ENCODE measurements at regions not wholly inside any gene's neighbourhood (a gene's known extent, or its start where the extent isn't known, plus 50 kb on each side); places are given as distances from the start of the nearest gene placed in this dataset.

GRCh38 chr9:95788021-95788420 lies 87.5 kb upstream of the ERCC6L2 start:
- H3K27ac ChIP-seq (ENCODE audit: low read depth, low read length), result no peak overlapping the region
- peaks cover 17% of the 10 kb centered on the region for H3K4me1 Mint-ChIP-seq

DNA sequence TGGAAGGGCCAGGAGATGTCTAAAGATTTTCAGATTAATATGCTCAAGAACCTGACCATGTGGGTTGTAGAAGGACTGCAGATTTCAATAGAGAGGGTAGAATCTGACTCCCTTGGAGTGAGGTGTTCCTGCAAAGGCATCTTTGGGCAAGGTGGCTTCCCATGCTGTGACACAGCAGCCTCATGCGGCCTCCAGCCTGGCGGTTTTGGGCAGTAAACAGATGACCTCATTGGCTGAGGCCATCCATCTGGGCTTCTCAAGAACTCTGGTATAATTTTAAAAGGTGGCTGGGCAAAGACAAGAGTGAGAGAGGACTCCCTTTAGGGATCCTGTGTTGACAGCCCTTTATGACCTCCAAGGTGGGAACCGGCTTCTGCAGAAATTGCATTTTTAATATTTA lies 90.3 kb upstream of the ERCC6L2 start:
- no peak for DNase-seq
- Mint-ChIP-seq H3K27ac (no peak overlapping the region), H3K36me3 (ENCODE audit: low read depth) (no peaks in the 10 kb centered on the region), H3K4me1 (peaks cover 12% of the 10 kb centered on the region), H3K9me3 (no peaks in the 10 kb centered on the region), H3K4me3 (no peak overlapping the region), H3K27me3 (ENCODE audit: insufficient read depth) (peaks cover 12% of the 10 kb centered on the region)
- no peaks in the 10 kb centered on the region for H3K36me3 ChIP-seq (ENCODE audit: control insufficient read depth, insufficient read depth, low read length)
- WGBS, 2 experiments (ENCODE audit: insufficient coverage in 1 of 2, insufficient read length in 1 of 2), result 91 to 96% methylated on average over 3 of the region's 3 CpGs
- H3K4me1 ChIP-seq (ENCODE audit: control insufficient read depth, insufficient read depth, low read length), result no peaks in the 10 kb centered on the region
- no peak overlapping the region for H3K4me3 ChIP-seq (ENCODE audit: low read length)
- no peak for TF ChIP-seq CTCF (conservative IDR thresholded peaks at IDR 0.05)
- no peak overlapping the region for H3K9ac ChIP-seq (ENCODE audit: extremely low read depth, low read length, poor library complexity, severe bottlenecking)
- H3K9me3 ChIP-seq (ENCODE audit: control insufficient read depth, low read length), result no peaks in the 10 kb centered on the region
- H3K27me3 ChIP-seq (ENCODE audit: control insufficient read depth, insufficient read depth, low read length, poor library complexity, severe bottlenecking), result no peaks in the 10 kb centered on the region
- no peak overlapping the region for H3K27ac ChIP-seq (ENCODE audit: low read depth, low read length)

More at GRCh38 chr9:95788021-95788420, 87.5 kb upstream of the ERCC6L2 start:
- H3K9me3 Mint-ChIP-seq, result no peaks in the 10 kb centered on the region
- no peak overlapping the region for H3K27ac Mint-ChIP-seq
- Histone ChIP-seq H3K9me3 (ENCODE audit: control insufficient read depth, low read length) (no peaks in the 10 kb centered on the region), H3K9ac (ENCODE audit: extremely low read depth, low read length, poor library complexity, severe bottlenecking) (no peak overlapping the region), H3K36me3 (ENCODE audit: control insufficient read depth, insufficient read depth, low read length) (no peaks in the 10 kb centered on the region), H3K4me3 (ENCODE audit: low read length) (no peak overlapping the region), H3K4me1 (ENCODE audit: control insufficient read depth, insufficient read depth, low read length) (no peaks in the 10 kb centered on the region), H3K27me3 (ENCODE audit: control insufficient read depth, insufficient read depth, low read length, poor library complexity, severe bottlenecking) (no peaks in the 10 kb centered on the region)
- H3K27me3 Mint-ChIP-seq (ENCODE audit: insufficient read depth), result peaks cover 9% of the 10 kb centered on the region
- 84 to 90% methylated on average over 2 to 7 of the region's 7 CpGs for WGBS, 2 experiments (ENCODE audit: insufficient coverage in 1 of 2, insufficient read length in 1 of 2)
- no peak overlapping the region for H3K4me3 Mint-ChIP-seq
- H3K36me3 Mint-ChIP-seq (ENCODE audit: low read depth), result no peaks in the 10 kb centered on the region
- TF ChIP-seq CTCF (conservative IDR thresholded peaks at IDR 0.05), result no peak
- DNase-seq, result peak; percentile 78

GRCh38 chr9:95784318-95784717 lies 91.2 kb upstream of the ERCC6L2 start:
- Mint-ChIP-seq H3K9me3 (no peaks in the 10 kb centered on the region), H3K4me3 (no peak overlapping the region), H3K27me3 (ENCODE audit: insufficient read depth) (peaks cover 12% of the 10 kb centered on the region), H3K27ac (no peak overlapping the region), H3K36me3 (ENCODE audit: low read depth) (no peaks in the 10 kb centered on the region), H3K4me1 (peaks cover 12% of the 10 kb centered on the region)
- Histone ChIP-seq H3K9ac (ENCODE audit: extremely low read depth, low read length, poor library complexity, severe bottlenecking) (no peak overlapping the region), H3K9me3 (ENCODE audit: control insufficient read depth, low read length) (no peaks in the 10 kb centered on the region), H3K4me1 (ENCODE audit: control insufficient read depth, insufficient read depth, low read length) (no peaks in the 10 kb centered on the region), H3K36me3 (ENCODE audit: control insufficient read depth, insufficient read depth, low read length) (no peaks in the 10 kb centered on the region), H3K27me3 (ENCODE audit: control insufficient read depth, insufficient read depth, low read length, poor library complexity, severe bottlenecking) (no peaks in the 10 kb centered on the region), H3K27ac (ENCODE audit: low read depth, low read length) (no peak overlapping the region), H3K4me3 (ENCODE audit: low read length) (no peak overlapping the region)
- DNase-seq, result peak; percentile 24
- TF ChIP-seq CTCF (conservative IDR thresholded peaks at IDR 0.05), result no peak
- WGBS, 2 experiments (ENCODE audit: insufficient coverage in 1 of 2, insufficient read length in 1 of 2), result 94 to 96% methylated on average over 13 to 31 of the region's 31 CpGs
